ENCODE measurements at regions not wholly inside any gene's neighbourhood (a gene's known extent, or its start where the extent isn't known, plus 50 kb on each side); places are given as distances from the start of the nearest gene placed in this dataset.

DNA sequence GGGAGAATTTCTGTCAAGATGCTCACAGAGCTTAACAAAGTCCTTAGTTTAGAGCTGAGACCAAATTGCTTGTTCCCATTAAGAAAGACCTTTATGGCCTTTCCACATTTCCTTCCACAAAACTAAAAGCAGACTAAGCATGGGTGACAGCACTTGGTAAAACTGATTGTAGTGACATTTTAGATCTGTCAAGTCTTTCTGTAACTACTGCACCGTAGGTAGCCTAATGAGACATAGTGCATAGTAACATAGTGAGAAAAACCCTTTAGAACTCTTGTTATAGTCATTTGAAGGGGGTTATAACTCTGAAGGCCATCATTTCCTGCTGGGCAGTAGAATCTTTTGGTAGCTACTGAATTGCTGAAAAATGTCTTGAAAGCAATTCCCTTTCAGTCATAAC is 990.9 kb upstream of the CNTN5 start:
- no peaks in the 10 kb centered on the region for H3K36me3 Mint-ChIP-seq
- Histone ChIP-seq H4K20me1 (ENCODE audit: insufficient read depth, low read length) (no peaks in the 10 kb centered on the region), H2AFZ (ENCODE audit: insufficient read depth, low read depth, low read length, poor library complexity, severe bottlenecking) (no peak overlapping the region), H3K9ac (ENCODE audit: insufficient read depth, low read length, poor library complexity, severe bottlenecking) (no peak overlapping the region), H3K27ac (ENCODE audit: low read depth in 1 of 2, low read length in 2 of 2) (no peak overlapping the region), H3K79me2 (ENCODE audit: insufficient read depth, low read length) (no peaks in the 10 kb centered on the region), H3K4me3 (replicated peaks in 1 of 3; ENCODE audit: low read depth in 2 of 3, low read length in 3 of 3) (no peak overlapping the region), H3K36me3 (replicated peaks in 1 of 2; ENCODE audit: control insufficient read depth in 1 of 2, insufficient read depth in 2 of 2, low read length in 2 of 2) (no peaks in the 10 kb centered on the region), H3K4me1 (ENCODE audit: control insufficient read depth in 1 of 2, insufficient read depth in 2 of 2, low read length in 2 of 2) (no peaks in the 10 kb centered on the region), H3K4me2 (replicated peaks; ENCODE audit: extremely low read depth, low read length, poor library complexity, severe bottlenecking) (no peak overlapping the region), H3K9me3 (replicated peaks in 1 of 2; ENCODE audit: control insufficient read depth in 1 of 2, insufficient read depth in 1 of 2, low read length in 2 of 2) (peaks cover 0 to 3% of the 10 kb centered on the region in 2 donors), H3K27me3 (ENCODE audit: control insufficient read depth in 2 of 2, insufficient read depth in 2 of 2, low read length in 2 of 2) (no peaks in the 10 kb centered on the region)
- no peak overlapping the region for H3K27ac Mint-ChIP-seq
- peaks cover 0 to 4% (median 3%) of the 10 kb centered on the region in 7 donors for H3K9me3 Mint-ChIP-seq
- H3K27me3 Mint-ChIP-seq (ENCODE audit: low read depth in 3 of 3) = no peaks in the 10 kb centered on the region
- H3K4me3 Mint-ChIP-seq = no peak overlapping the region
- TF ChIP-seq, protein P1, sequence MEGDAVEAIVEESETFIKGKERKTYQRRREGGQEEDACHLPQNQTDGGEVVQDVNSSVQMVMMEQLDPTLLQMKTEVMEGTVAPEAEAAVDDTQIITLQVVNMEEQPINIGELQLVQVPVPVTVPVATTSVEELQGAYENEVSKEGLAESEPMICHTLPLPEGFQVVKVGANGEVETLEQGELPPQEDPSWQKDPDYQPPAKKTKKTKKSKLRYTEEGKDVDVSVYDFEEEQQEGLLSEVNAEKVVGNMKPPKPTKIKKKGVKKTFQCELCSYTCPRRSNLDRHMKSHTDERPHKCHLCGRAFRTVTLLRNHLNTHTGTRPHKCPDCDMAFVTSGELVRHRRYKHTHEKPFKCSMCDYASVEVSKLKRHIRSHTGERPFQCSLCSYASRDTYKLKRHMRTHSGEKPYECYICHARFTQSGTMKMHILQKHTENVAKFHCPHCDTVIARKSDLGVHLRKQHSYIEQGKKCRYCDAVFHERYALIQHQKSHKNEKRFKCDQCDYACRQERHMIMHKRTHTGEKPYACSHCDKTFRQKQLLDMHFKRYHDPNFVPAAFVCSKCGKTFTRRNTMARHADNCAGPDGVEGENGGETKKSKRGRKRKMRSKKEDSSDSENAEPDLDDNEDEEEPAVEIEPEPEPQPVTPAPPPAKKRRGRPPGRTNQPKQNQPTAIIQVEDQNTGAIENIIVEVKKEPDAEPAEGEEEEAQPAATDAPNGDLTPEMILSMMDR (IDR thresholded peaks at IDR 0.05) = no peak
- no peak for DNase-seq
- no peaks in the 10 kb centered on the region for H3K4me1 Mint-ChIP-seq
- intact Hi-C loops (cut with micrococcal nuclease) = no loop called here
- no CpG with 5 or more reads among the region's 1 CpG for WGBS (ENCODE audit: insufficient coverage)

DNA sequence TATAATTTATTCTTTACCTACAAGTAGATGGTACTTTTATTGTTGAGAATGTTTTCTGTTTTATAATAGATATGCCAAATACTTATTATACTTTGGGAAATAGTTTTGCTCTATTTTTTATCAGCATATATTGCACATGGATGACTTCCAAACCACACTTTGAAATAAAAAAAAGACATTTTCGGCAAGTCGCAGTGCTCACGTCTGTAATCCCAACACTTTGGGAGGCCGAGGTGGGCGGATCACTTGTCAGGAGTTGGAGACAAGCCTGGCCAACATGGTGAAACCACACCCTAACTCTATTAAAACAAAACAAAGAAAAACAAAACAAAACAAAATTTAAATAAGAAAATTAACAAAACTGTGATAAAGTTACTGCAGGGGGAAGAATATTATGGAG is 983.9 kb upstream of the CNTN5 start:
- TF ChIP-seq, protein P1 (IDR thresholded peaks at IDR 0.05) = no peak
- no peaks in the 10 kb centered on the region for H3K36me3 Mint-ChIP-seq
- H3K27me3 Mint-ChIP-seq (ENCODE audit: low read depth in 3 of 3) = no peaks in the 10 kb centered on the region
- 100% methylated on average over 4 of the region's 5 CpGs for WGBS (ENCODE audit: insufficient coverage)
- H3K79me2 ChIP-seq (ENCODE audit: insufficient read depth, low read length) = no peaks in the 10 kb centered on the region
- no peaks in the 10 kb centered on the region for H3K4me1 ChIP-seq (ENCODE audit: control insufficient read depth in 1 of 2, insufficient read depth in 2 of 2, low read length in 2 of 2)
- intact Hi-C loops (cut with micrococcal nuclease) = no loop called here
- no peaks in the 10 kb centered on the region for H3K36me3 ChIP-seq (replicated peaks in 1 of 2; ENCODE audit: control insufficient read depth in 1 of 2, insufficient read depth in 2 of 2, low read length in 2 of 2)
- H3K9me3 ChIP-seq (replicated peaks in 1 of 2; ENCODE audit: control insufficient read depth in 1 of 2, insufficient read depth in 1 of 2, low read length in 2 of 2) = peaks cover 4 to 8% of the 10 kb centered on the region in 2 donors
- DNase-seq = no peak
- no peaks in the 10 kb centered on the region for H3K4me1 Mint-ChIP-seq
- no peak overlapping the region for H3K27ac Mint-ChIP-seq
- H3K4me2 ChIP-seq (replicated peaks; ENCODE audit: extremely low read depth, low read length, poor library complexity, severe bottlenecking) = no peak overlapping the region
- no peak overlapping the region for H3K9ac ChIP-seq (ENCODE audit: insufficient read depth, low read length, poor library complexity, severe bottlenecking)
- H3K4me3 Mint-ChIP-seq = no peak overlapping the region
- no peak overlapping the region for H3K27ac ChIP-seq (ENCODE audit: low read depth in 1 of 2, low read length in 2 of 2)
- H3K9me3 Mint-ChIP-seq = peaks cover 3 to 10% (median 5%) of the 10 kb centered on the region in 7 donors
- H4K20me1 ChIP-seq (ENCODE audit: insufficient read depth, low read length) = no peaks in the 10 kb centered on the region
- no peaks in the 10 kb centered on the region for H3K27me3 ChIP-seq (ENCODE audit: control insufficient read depth in 2 of 2, insufficient read depth in 2 of 2, low read length in 2 of 2)
- H3K4me3 ChIP-seq (replicated peaks in 1 of 3; ENCODE audit: low read depth in 2 of 3, low read length in 3 of 3) = no peak overlapping the region
- H2AFZ ChIP-seq (ENCODE audit: insufficient read depth, low read depth, low read length, poor library complexity, severe bottlenecking) = no peak overlapping the region

All from CD14-positive monocyte (primary cell).